ENCODE measurements at regions not wholly inside any gene's neighbourhood (a gene's known extent, or its start where the extent isn't known, plus 50 kb on each side); places are given as distances from the start of the nearest gene placed in this dataset.
"Not testable (repeated sequence)": the region's sequence is repeated elsewhere in the genome, so short reads cannot be mapped to it uniquely, and the experiment has no call there.

DNA sequence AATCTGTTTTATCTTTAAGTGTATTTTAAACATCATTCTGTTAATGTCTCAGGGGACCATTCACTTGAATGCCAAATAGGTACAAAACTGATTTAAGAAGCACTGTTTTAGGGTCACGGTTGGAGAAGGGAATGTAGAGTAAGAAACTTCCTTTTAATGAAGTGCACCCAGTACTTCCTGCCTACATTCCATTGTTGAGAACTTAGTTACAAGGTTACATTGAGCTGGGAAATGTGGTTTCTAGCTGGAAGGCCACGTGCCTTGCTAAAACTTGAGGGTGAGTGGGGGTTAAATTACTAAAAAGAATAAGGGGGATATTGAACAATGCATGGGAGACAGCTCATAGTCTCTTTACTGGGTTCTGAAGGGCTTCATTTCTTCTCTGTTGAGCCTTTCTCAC is 78.3 kb upstream of the TBC1D5 start:
- DNase-seq = no peak

DNA sequence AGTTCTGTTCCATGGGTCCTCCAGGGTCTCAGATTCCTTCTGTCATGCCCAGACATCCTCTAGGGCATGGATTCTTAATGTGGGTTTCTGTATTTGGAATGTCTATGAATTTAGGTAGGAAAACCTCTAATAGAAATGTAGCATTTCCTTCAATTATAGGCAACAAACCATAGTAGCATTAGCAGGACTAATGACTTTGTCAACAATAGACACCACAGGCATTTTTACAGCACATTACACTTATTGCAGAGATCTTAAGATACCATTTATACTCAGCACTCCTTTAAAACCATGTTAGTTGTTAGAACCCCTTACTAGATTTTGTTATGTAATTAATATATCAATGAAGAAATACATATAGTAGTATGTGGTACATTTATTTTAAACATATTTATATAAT is 77.8 kb upstream of the TBC1D5 start:
- DNase-seq = no peak

DNA sequence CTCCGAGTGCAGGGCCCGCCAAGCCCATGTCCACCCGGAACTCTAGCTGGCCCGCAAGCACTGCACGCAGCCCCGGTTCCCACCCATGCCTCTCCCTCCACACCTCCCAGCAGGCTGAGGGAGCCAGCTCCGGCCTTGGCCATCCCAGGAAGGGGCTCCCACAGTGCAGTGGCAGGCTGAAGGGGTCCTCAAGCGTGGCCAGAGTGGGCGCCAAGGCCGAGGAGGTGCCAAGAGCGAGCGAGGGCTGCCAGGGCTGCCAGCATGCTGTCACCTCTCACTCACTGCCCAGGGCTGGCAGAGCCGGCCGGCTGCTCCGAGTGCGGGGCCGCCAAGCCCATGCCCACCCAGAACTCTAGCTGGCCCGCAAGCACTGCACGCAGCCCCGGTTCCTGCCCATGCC is 75.5 kb upstream of the TBC1D5 start:
- not testable (repeated sequence) for DNase-seq

DNA sequence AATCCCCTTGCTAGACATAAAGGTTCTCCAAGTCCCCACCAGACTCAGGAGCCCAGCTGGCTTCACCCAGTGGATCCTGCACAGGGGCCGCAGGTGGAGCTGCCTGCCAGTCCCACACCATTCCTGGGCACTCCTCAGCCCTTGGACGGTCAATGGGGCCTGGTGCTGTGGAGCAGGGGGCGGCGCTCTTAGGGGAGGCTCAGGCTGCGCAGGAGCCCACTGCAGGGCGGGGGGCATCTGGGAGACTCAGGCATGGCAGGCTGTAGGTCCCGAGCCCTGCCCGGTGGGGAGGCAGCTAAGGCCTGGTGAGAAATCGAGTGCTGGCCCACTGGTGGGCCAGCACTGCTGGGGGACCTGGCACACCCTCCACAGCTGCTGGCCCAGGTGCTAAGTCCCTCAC is 75.1 kb upstream of the TBC1D5 start:
- DNase-seq = no peak

DNA sequence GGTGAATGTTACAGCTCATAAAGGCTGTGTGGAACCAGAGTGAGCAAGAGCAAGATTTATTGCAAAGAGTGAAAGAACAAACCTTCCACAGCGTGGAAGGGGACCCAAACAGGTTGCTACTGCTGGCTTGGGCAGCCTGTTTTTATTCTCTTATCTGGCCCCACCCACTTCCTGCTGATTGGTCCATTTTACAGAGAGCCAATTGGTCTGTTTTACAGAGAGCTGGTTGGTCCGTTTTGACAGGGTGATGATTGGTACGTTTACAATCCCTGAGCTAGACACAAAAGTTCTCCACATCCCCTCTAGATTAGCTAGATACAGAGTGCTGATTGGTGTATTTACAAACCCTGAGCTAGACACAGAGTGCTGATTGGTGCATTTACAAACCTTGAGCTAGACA is 74.4 kb upstream of the TBC1D5 start:
- DNase-seq = not testable (repeated sequence)

DNA sequence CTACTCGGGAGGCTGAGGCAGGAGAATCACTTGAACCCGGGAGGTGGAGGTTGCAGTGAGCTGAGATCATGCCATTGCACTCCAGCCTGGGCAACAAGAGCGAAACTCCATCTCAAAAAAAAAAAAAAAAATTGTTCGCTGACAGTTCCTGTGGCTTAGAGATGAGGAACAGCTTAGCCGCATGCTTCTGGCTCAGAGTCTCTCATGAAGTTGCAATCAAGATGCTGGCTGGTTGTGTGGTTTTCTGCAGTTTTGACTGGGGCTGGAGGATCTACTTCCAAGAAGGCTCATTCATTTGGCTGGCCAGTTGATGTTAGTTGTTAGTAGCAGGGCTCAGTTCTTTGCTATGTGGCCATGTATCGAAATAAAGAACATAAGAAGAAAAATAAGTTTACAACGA is 69.9 kb upstream of the TBC1D5 start:
- not testable (repeated sequence) for DNase-seq

DNA sequence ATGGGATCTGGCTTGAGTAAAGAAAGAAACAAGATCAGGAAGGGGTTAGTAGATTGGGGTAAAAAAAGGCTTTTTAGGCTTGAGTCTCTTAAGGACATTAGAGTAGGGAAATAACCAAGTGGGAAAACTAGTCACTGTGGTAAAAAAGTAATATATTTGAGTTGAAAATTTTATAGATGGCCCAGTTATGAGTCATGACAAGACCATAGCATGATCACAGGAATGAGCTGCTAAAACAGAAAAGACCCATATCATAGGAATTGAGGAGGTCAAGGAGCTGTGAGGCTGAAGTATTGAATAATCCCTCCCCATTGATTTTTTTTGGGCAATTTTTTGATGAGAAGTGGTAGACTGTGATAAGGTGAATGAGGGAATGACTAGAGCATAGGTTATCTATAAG is 69.2 kb upstream of the TBC1D5 start:
- DNase-seq = no peak

DNA sequence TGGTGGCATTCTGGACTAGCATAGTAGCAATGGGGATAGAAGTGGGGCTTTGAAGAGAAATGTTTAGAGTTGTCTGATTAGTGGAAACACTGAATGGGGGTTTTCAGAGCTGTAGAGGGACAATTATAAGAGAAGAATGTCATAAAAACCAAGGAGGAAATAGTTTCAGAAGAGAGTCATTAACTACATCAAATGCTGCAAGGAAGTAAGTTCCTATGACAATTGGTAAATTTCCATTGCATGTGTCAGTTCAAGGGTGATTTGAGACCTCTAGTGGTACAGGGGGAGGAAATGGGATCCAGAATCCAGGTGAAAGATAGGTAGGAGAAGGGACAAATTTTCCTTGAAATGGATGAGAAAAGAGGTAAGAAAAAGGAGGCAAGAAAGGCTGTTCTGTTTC is 68.3 kb upstream of the TBC1D5 start:
- no peak for DNase-seq

DNA sequence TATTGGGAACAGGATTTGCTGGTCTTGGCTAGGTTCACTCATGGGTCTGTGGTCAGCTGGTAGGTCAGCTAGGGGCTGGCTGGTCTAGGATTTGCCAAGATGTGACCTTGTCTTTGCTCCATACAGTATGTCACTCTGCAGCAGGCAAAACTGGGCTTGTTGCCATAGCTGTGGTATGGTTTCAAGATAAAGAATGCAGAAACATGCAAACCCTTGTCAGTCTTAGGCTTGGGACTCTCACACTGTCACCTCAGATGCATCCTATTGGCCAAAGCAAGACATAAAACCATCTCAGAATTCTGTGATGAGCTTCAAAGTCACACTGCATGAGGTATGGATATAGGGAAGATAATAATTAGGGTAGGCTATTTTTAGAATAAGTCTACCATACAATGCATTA is 66.6 kb upstream of the TBC1D5 start:
- DNase-seq = no peak

DNA sequence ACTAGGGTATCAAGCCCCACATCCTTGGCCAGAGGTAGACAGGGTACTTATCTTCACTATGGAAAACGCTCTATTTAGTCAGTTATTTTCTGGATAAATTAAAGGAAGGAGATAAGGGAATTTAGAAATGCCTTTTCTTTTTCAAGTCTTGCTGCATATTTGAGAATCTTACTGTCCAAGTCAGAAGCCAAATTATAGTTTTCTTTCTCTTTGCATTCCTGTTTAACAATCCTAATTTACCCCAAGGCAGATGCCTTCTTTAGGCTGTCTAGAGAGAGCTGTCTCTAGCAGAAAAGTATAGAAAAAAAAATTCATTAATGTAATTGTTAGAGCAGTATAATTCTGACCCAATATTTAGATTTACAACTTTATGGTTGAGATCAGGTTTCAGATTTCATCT is 64.4 kb upstream of the TBC1D5 start:
- DNase-seq = no peak

DNA sequence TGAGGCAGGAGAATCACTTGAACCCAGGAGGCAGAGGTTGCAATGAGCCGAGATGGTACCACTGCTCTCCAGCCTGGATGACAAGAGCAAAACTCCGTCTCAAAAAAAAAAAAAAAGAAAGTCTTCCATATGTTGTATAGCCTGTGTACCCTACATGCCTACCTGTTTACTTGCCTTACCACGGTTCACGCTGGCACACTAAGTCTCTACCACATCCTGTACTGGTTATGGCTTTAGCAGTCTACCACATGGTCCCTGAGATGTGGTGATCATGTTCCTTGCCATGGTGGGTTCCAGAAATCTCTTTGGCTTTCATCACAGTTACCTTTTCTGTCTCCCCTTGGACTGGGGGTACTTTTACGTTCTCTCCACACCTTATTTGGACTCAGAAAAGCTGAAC is 63.8 kb upstream of the TBC1D5 start:
- DNase-seq = no peak

DNA sequence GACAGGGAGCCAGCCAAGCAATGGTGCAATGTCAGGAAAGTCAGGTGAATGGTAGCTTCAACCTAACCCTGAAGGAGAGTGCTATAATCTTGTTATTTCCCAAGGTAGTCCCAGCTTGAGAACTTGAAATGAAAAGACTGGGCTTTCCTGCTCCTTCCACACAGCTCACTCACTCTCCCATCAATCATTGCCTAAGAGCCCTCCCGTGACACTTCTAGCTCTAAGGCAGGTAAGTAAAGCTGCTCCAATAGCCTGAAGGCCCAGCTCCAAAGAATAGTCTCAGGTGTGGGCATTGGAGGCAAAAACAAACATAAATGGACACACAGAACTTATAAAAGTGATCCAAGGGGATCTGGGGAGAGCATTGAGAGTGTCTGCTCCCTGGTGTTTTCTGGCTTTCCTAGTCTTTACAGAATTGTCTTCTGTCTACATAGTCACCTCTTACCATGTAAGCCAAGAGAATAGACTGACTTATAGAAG is 63.1 kb upstream of the TBC1D5 start:
- DNase-seq = no peak

DNA sequence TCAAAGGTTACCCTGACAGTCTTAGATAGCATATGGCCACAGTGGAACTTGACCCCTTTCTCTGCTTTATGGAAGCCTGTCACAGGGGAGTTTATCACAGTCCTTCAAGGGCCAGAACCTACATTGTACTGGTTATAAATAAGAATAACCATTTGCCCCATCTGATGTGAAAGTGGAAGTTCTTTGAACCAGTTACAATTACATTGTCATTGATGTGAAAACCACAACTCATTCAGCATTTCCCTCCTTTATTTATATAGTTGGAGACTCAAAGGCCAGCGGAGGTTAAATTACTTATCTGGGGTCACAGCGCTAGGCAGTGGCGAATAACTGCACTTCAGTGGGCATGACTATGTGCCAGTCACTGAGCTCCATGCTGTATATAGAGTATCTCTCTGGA is 60.5 kb upstream of the TBC1D5 start:
- DNase-seq = no peak

DNA sequence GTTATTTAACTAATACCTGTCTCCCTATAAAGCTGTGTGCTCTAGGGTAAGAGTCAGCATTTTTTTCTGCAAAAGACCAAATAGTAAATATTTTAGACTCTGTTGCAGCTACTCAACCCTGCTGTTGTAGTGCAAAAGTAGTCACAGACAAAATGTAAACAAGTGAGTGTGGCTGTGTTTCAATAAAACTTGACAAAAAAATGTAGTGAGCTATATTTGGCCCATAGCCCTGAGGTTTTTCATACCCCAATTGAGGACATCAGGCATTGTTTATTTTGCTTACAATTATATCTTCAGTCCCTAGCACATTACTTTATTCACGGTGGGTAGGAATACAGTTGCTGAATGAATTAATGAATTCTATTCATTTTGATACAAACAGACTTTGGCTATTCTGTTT is 58.7 kb upstream of the TBC1D5 start:
- DNase-seq = no peak

DNA sequence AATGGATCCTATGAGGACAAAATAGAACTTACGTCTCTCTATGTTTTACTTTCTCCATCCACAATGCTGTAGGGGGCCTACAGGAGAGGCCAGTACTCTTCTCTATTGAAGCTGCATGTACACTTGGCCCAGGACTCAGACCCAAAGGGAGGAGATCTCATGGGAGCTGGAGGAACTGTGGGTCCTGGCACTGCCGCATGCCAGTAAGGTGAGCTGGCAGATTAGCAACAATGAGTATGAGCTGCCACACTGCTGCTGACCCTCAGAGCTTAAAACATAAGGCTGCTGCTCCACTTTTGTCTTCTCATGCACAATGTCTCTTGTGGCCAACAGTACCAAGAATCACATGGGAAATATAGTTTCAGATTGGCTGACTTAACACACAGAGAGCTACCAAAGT is 57.8 kb upstream of the TBC1D5 start:
- no peak for DNase-seq

DNA sequence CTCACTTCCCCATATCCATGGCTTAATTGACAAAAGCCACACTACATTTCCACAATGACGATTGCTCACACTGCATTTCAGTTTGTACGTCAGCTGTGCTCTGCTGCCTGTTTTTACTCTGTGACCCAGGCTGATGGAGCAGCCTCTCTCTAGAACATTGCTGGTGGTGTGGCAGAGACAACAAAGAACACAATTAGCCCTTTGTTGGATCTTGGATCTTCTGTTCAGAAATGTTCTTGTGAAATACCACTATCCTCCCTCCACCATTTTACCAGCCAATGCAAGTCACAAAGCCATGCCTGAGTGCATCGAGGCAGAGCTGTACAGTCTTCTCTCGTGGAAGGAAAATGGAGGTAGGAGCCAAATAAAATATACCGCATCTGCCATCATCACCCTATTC is 56.9 kb upstream of the TBC1D5 start:
- DNase-seq = no peak

DNA sequence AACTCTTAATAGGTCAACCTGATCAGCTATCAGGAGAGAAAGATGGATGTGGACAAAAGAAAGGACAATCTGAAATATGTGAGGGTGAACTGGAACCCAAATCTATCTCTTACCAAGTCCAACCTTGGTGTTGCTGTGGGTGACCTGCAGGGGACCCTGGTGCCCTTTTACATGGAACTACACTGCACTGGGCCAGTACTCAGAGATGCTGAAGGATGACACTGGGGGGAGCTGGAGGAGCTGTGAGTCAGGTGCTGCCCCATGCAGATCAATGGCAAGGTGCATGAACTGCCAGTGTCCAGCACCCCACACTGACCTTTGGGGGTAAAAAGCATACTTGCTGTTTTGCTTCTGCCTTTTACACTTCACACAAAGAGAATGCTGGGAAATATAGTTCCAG is 55.6 kb upstream of the TBC1D5 start:
- DNase-seq = no peak

DNA sequence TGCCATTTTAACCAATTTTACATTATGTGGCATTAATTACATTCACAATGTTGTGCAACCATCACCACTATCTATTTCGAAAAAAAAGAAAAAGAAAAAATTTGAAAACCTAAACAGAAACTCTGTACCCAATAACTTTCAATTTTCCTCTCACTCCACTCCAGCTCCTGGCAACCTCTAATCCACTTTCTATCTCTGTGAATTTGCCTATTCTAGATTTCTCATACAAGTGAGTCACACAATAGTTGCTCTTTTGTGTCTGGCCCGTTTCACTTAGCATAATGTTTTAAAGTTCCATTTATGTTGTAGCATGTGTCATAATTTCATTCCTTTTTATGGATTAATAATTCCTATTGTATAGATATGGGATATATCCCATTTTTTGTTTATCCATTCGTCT is 53.3 kb upstream of the TBC1D5 start:
- DNase-seq = no peak

DNA sequence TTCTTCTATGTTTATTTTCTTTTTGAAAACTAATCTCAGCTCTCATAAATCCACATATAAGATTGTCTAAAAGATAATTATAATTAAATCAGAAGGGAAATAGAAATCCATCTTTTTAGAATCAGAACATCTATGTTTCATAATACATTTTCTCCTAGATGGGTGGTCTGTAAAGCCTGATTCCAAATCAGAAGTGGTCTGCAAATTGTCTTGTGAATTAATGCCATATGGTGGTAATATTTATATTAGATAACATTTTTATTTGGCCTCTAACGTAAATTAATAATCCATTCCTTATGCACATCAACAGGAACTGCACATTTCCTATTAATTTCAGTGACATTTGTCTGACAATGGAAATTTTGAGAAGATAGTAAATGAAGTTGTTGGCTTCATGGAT is 52.8 kb upstream of the TBC1D5 start:
- no peak for DNase-seq

DNA sequence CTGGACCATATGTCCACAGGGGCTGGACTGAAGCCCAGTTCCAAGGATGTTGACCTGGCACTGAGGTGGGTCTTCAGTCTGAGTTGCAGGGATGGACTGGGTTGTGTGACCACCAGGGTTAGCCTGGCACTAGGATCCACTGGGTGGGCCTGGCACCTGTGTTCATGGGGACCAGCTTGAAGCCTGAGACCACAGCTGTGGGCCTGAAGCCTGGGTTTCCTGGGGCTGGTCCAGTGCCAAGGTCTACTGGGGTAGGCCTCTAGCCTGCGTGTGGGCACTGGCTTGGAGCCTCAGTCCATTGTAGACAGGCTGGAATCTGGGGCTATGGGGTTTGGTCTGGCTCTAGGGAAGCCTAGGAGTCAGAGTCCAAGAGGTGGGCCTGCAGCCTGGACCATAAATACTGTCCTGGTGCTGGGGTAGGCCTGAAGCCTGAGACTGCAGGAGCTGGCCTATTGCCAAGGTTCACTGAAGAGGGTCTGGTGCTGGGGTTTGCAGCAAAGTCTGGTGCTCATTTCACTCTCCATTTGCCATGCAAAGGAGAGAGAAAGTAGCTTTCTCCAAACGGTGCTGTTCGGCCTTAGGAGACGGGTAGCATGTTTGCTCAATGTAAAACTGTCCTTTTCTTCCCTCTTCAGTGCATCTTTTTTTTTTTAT is 51.2 kb upstream of the TBC1D5 start:
- no peak for DNase-seq

Measured in NCI-H2081 (cell line).